ENCODE measurements at regions not wholly inside any gene's neighbourhood (a gene's known extent, or its start where the extent isn't known, plus 50 kb on each side); places are given as distances from the start of the nearest gene placed in this dataset.

GRCh38 chr16:59941594-59941993 lies 1207.5 kb upstream of the GOT2 start:
- Histone ChIP-seq H3K36me3 (no peaks in the 10 kb centered on the region), H3K4me1 (no peaks in the 10 kb centered on the region), H3K9me3 (peaks cover 0 to 42% (median 26%) of the 10 kb centered on the region in 8 donors), H3K27ac (no peak overlapping the region), H3K27me3 (replicated peaks in 1 of 7) (no peaks in the 10 kb centered on the region), H3K4me3 (no peak overlapping the region)
- WGBS, 5 donors, result 82 to 88% (median 85%) methylated on average over 4 of the region's 4 CpGs
- intact Hi-C loops (cut with DNase I; ENCODE audit: low total_unique reads), result no loop called here
- no peak for DNase-seq
- no peak for TF ChIP-seq POLR2AphosphoS5 (IDR thresholded peaks at IDR 0.05)
- TF ChIP-seq POLR2A (IDR thresholded peaks at IDR 0.05), result no peak
- TF ChIP-seq CTCF (IDR thresholded peaks at IDR 0.05 in 8 of 11, conservative IDR thresholded peaks at IDR 0.05 in 3 of 11), result no peak

- 60 to 75% (median 64%) methylated on average over 2 of the region's 2 CpGs for WGBS, 5 donors
- TF ChIP-seq CTCF (IDR thresholded peaks at IDR 0.05 in 8 of 11, conservative IDR thresholded peaks at IDR 0.05 in 3 of 11) (no peak), POLR2AphosphoS5 (IDR thresholded peaks at IDR 0.05) (no peak), POLR2A (IDR thresholded peaks at IDR 0.05) (no peak)
Observed at GRCh38 chr16:59920054-59920453, 1185.9 kb upstream of the GOT2 start.

GRCh38 chr16:59913666-59914065 lies 1179.5 kb upstream of the GOT2 start:
- H3K4me1 ChIP-seq, result no peaks in the 10 kb centered on the region
- intact Hi-C loops (cut with DNase I; ENCODE audit: low total_unique reads), result no loop called here
- TF ChIP-seq POLR2AphosphoS5 (IDR thresholded peaks at IDR 0.05) (no peak), POLR2A (IDR thresholded peaks at IDR 0.05) (no peak), CTCF (IDR thresholded peaks at IDR 0.05 in 8 of 11, conservative IDR thresholded peaks at IDR 0.05 in 3 of 11) (no peak)
- 69 to 90% (median 76%) methylated on average over 1 of the region's 1 CpG for WGBS, 5 donors
- peaks cover 0 to 6% (median 0%) of the 10 kb centered on the region in 8 donors for H3K9me3 ChIP-seq
- H3K27me3 ChIP-seq (replicated peaks in 1 of 7), result no peaks in the 10 kb centered on the region
- no peak for DNase-seq
- no peaks in the 10 kb centered on the region for H3K36me3 ChIP-seq
- no peak overlapping the region for H3K27ac ChIP-seq
- H3K4me3 ChIP-seq, result no peak overlapping the region

More at GRCh38 chr16:59920054-59920453, 1185.9 kb upstream of the GOT2 start:
- no peaks in the 10 kb centered on the region for H3K4me1 ChIP-seq
- no peak for DNase-seq
- no peaks in the 10 kb centered on the region for H3K36me3 ChIP-seq
- H3K27ac ChIP-seq, result no peak overlapping the region
- H3K27me3 ChIP-seq (replicated peaks in 1 of 7), result no peaks in the 10 kb centered on the region
- intact Hi-C loops (cut with DNase I; ENCODE audit: low total_unique reads), result no loop called here
- H3K4me3 ChIP-seq, result no peak overlapping the region
- peaks cover 0 to 22% (median 1%) of the 10 kb centered on the region in 8 donors for H3K9me3 ChIP-seq

GRCh38 chr16:59909262-59909661 lies 1175.1 kb upstream of the GOT2 start:
- H3K27me3 ChIP-seq (replicated peaks in 1 of 7), result no peaks in the 10 kb centered on the region
- H3K27ac ChIP-seq, result no peak overlapping the region
- no peak for TF ChIP-seq POLR2A (IDR thresholded peaks at IDR 0.05)
- no peak for TF ChIP-seq POLR2AphosphoS5 (IDR thresholded peaks at IDR 0.05)
- TF ChIP-seq CTCF (IDR thresholded peaks at IDR 0.05 in 8 of 11, conservative IDR thresholded peaks at IDR 0.05 in 3 of 11), result no peak
- no peak overlapping the region for H3K4me3 ChIP-seq
- no peaks in the 10 kb centered on the region for H3K4me1 ChIP-seq
- H3K36me3 ChIP-seq, result no peaks in the 10 kb centered on the region
- intact Hi-C loops (cut with DNase I; ENCODE audit: low total_unique reads), result no loop called here
- DNase-seq, result no peak
- H3K9me3 ChIP-seq, result peaks cover 0 to 3% (median 0%) of the 10 kb centered on the region in 8 donors
- WGBS, 5 donors, result 70 to 84% (median 71%) methylated on average over 5 of the region's 5 CpGs
